H1 (cell line): ENCODE measurements at regions not wholly inside any gene's neighbourhood (a gene's known extent, or its start where the extent isn't known, plus 50 kb on each side); places are given as distances from the start of the nearest gene placed in this dataset.

Experiments used
- ASH2L ChIP-seq: fragments of 200-600, 300-600 bp; sonication (generic); IDR thresholded peaks from one replicate; pipeline ENCODE4 v1.7.1; 2017; ENCODE audit warnings: low read length
- HDAC6 ChIP-seq: IDR thresholded peaks from one replicate; pipeline ENCODE4 v1.7.1; 2012; ENCODE audit warnings: low read depth, mild to moderate bottlenecking, inconsistent platforms, low read length, moderate library complexity

GRCh38 chr3:154851644-154852043 is 228.5 kb upstream of the MME start (continued):
- no peak for TF ChIP-seq ASH2L
- TF ChIP-seq HDAC6 = no peak
